Astrocyte (in vitro differentiated cells and primary cell): ENCODE measurements at regions not wholly inside any gene's neighbourhood (a gene's known extent, or its start where the extent isn't known, plus 50 kb on each side); places are given as distances from the start of the nearest gene placed in this dataset.

ENCODE experiments used
- DNase-seq: peaks from one replicate; pipeline ENCODE4 v3.0.0-alpha.2; 2010; ENCODE audit warnings: low read depth
- FAIRE-seq: peaks from 2 replicates; lab custom pipeline; 2011; peaks lifted over from hg19 to GRCh38; lab: Jason Lieb, UNC
- H2AFZ ChIP-seq: 2 replicates; pipeline ENCODE4 v1.6.0; 2012; ENCODE audit warnings: low read depth, low read length, inconsistent platforms
- H3K27ac ChIP-seq: 2 replicates; pipeline ENCODE4 v1.5.1; 2011; ENCODE audit warnings: low read depth, low read length, inconsistent platforms
- H3K27me3 ChIP-seq: 2 replicates; pipeline ENCODE4 v1.6.0; 2011; ENCODE audit warnings: low read length, inconsistent platforms; ENCODE audit not compliant: insufficient read depth
- H3K36me3 ChIP-seq: 2 replicates; pipeline ENCODE4 v1.5.1; 2011; ENCODE audit warnings: low read length, inconsistent platforms; ENCODE audit not compliant: insufficient read depth
- H3K4me1 ChIP-seq: 2 replicates; pipeline ENCODE4 v1.5.1; 2011; ENCODE audit warnings: low read length, inconsistent platforms; ENCODE audit not compliant: insufficient read depth
- H3K4me2 ChIP-seq: 2 replicates; pipeline ENCODE4 v1.6.0; 2012; ENCODE audit warnings: low read length, inconsistent platforms
- H3K4me3 ChIP-seq: 2 replicates; pipeline ENCODE4 v1.5.1; 2011; ENCODE audit warnings: low read depth, mild to moderate bottlenecking, low read length, inconsistent platforms; ENCODE audit not compliant: insufficient read depth
- H3K79me2 ChIP-seq: 2 replicates; pipeline ENCODE4 v1.6.0; 2012; ENCODE audit warnings: mild to moderate bottlenecking, low read length, inconsistent platforms; ENCODE audit not compliant: insufficient read depth
- H3K9ac ChIP-seq: 2 replicates; pipeline ENCODE4 v1.6.0; 2012; ENCODE audit warnings: mild to moderate bottlenecking, low read length, inconsistent platforms
- H3K9me3 ChIP-seq: 2 replicates; pipeline ENCODE4 v1.5.1; 2012; ENCODE audit warnings: low read depth, mild to moderate bottlenecking, low read length, inconsistent platforms; ENCODE audit not compliant: insufficient read depth
- H4K20me1 ChIP-seq: 2 replicates; pipeline ENCODE4 v1.6.0; 2012; ENCODE audit warnings: low read length, inconsistent platforms; ENCODE audit not compliant: insufficient read depth
- H3K27ac Mint-ChIP-seq: one replicate; pipeline ENCODE4 v1.8.0; 2021; ENCODE audit warnings: mild to moderate bottlenecking, mixed read lengths; ENCODE audit not compliant: unreplicated experiment
- H3K27me3 Mint-ChIP-seq: one replicate; pipeline ENCODE4 v1.8.0; 2021; ENCODE audit warnings: low read depth, mixed read lengths; ENCODE audit not compliant: unreplicated experiment
- H3K36me3 Mint-ChIP-seq: one replicate; pipeline ENCODE4 v1.8.0; 2021; ENCODE audit warnings: low read depth, mixed read lengths; ENCODE audit not compliant: unreplicated experiment
- H3K4me1 Mint-ChIP-seq: one replicate; pipeline ENCODE4 v1.8.0; 2021; ENCODE audit warnings: low read depth, mixed read lengths; ENCODE audit not compliant: unreplicated experiment
- H3K4me3 Mint-ChIP-seq: one replicate; pipeline ENCODE4 v1.8.0; 2021; ENCODE audit warnings: mild to moderate bottlenecking, moderate library complexity, mixed read lengths; ENCODE audit not compliant: unreplicated experiment
- H3K9me3 Mint-ChIP-seq: one replicate; pipeline ENCODE4 v1.8.0; 2021; ENCODE audit warnings: mild to moderate bottlenecking, mixed read lengths; ENCODE audit not compliant: unreplicated experiment
- CTCF ChIP-seq: IDR thresholded peaks from 2 replicates; pipeline ENCODE4 v1.5.1; 2011; ENCODE audit warnings: low read depth, mild to moderate bottlenecking, inconsistent platforms, low read length, moderate library complexity; ENCODE audit not compliant: insufficient read depth
- EZH2 ChIP-seq: IDR thresholded peaks from 2 replicates; pipeline ENCODE4 v1.6.1; 2012; ENCODE audit warnings: mild to moderate bottlenecking, low read length, inconsistent platforms; ENCODE audit not compliant: insufficient read depth

GRCh38 chr12:38445040-38445439 lies 128.5 kb downstream of the ALG10B start:
- no peak for TF ChIP-seq CTCF
- TF ChIP-seq EZH2 = no peak
- Histone ChIP-seq H3K79me2 (no peaks in the 10 kb centered on the region), H3K4me2 (no peak overlapping the region), H3K4me1 (no peaks in the 10 kb centered on the region), H2AFZ (no peak overlapping the region), H3K9ac (no peak overlapping the region), H3K27me3 (no peaks in the 10 kb centered on the region), H3K9me3 (no peaks in the 10 kb centered on the region), H3K27ac (no peak overlapping the region), H4K20me1 (no peaks in the 10 kb centered on the region), H3K4me3 (no peak overlapping the region), H3K36me3 (no peaks in the 10 kb centered on the region)
- no peak for DNase-seq
- H3K27ac Mint-ChIP-seq = no peak overlapping the region
- H3K4me3 Mint-ChIP-seq = no peak overlapping the region
- FAIRE-seq = no peak
- no peaks in the 10 kb centered on the region for H3K27me3 Mint-ChIP-seq
- no peaks in the 10 kb centered on the region for H3K36me3 Mint-ChIP-seq
- no peaks in the 10 kb centered on the region for H3K4me1 Mint-ChIP-seq
- H3K9me3 Mint-ChIP-seq = no peaks in the 10 kb centered on the region

DNA sequence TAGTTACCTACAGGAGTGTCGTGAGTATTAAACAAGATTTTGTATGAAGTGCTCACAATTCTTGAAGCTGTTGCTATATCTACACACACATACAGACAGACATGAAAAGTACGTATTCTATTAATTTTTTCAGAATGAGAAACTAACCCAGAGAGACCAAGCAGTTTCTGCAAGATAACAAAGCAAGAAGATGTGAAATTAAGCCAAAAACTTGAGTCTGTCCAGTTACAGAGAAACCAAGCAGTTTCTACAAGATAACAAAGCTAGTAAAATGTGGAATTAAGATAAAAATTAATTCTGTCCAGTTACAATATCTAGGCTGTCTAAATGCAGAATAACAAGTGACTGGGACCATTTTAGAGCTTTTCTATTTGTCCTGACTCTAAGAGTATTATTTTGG lies 132.4 kb downstream of the ALG10B start:
- Histone ChIP-seq H3K4me3 (no peak overlapping the region), H3K4me2 (no peak overlapping the region), H3K4me1 (no peaks in the 10 kb centered on the region), H3K27ac (no peak overlapping the region), H2AFZ (no peak overlapping the region), H3K9me3 (no peaks in the 10 kb centered on the region), H3K79me2 (no peaks in the 10 kb centered on the region), H3K27me3 (no peaks in the 10 kb centered on the region), H3K9ac (no peak overlapping the region), H3K36me3 (no peaks in the 10 kb centered on the region), H4K20me1 (no peaks in the 10 kb centered on the region)
- H3K4me3 Mint-ChIP-seq = no peak overlapping the region
- no peak overlapping the region for H3K27ac Mint-ChIP-seq
- no peaks in the 10 kb centered on the region for H3K36me3 Mint-ChIP-seq
- DNase-seq = no peak
- no peak for FAIRE-seq
- H3K4me1 Mint-ChIP-seq = no peaks in the 10 kb centered on the region
- TF ChIP-seq CTCF (no peak), EZH2 (no peak)
- H3K9me3 Mint-ChIP-seq = no peaks in the 10 kb centered on the region
- no peaks in the 10 kb centered on the region for H3K27me3 Mint-ChIP-seq

- no peak overlapping the region for H3K4me2 ChIP-seq
- H3K4me1 ChIP-seq = no peaks in the 10 kb centered on the region
- H3K36me3 Mint-ChIP-seq = no peaks in the 10 kb centered on the region
- no peaks in the 10 kb centered on the region for H3K36me3 ChIP-seq
- H3K4me1 Mint-ChIP-seq = no peaks in the 10 kb centered on the region
- no peaks in the 10 kb centered on the region for H3K9me3 ChIP-seq
- H3K27me3 ChIP-seq = no peaks in the 10 kb centered on the region
- H3K9me3 Mint-ChIP-seq = no peaks in the 10 kb centered on the region
- no peaks in the 10 kb centered on the region for H4K20me1 ChIP-seq
- no peak overlapping the region for H3K27ac Mint-ChIP-seq
- DNase-seq = no peak
- no peak overlapping the region for H3K27ac ChIP-seq
- TF ChIP-seq CTCF (no peak), EZH2 (no peak)
- no peak overlapping the region for H3K9ac ChIP-seq
- no peak for FAIRE-seq
- H3K79me2 ChIP-seq = no peaks in the 10 kb centered on the region
- H2AFZ ChIP-seq = no peak overlapping the region
- no peak overlapping the region for H3K4me3 Mint-ChIP-seq
- H3K4me3 ChIP-seq = no peak overlapping the region
- H3K27me3 Mint-ChIP-seq = no peaks in the 10 kb centered on the region
Measured at GRCh38 chr12:38456537-38457120, 140.1 kb downstream of the ALG10B start.
